A673 (cell line): ENCODE measurements at regions not wholly inside any gene's neighbourhood (a gene's known extent, or its start where the extent isn't known, plus 50 kb on each side); places are given as distances from the start of the nearest gene placed in this dataset.

Source experiments
- BruUV-seq: library from RNA; stranded (reverse); fragments of 400-500 nt; replicated peaks from 2 replicates; lab custom pipeline; 2021; lab: Mats Ljungman, UMichigan
- CTCF ChIA-PET: fragments of 300-600 bp; sonication (Branson Sonifier 250); formaldehyde crosslinking; loops from one replicate; lab custom pipeline; 2022; ENCODE audit warnings: antibody characterized with exemption; lab: Charles Lee
- POLR2A ChIA-PET: fragments of 300-600 bp; sonication (Branson Sonifier 250); formaldehyde crosslinking; loops from one replicate; lab custom pipeline; 2022; ENCODE audit warnings: antibody characterized with exemption; ENCODE audit not compliant: low non-redundant PET; lab: Charles Lee
- DNase-seq: peaks from one replicate; pipeline ENCODE4 v3.0.0-alpha.2; 2015; ENCODE audit warnings: low spot score
- H3K27ac ChIP-seq: fragments of 200-600 bp; sonication (generic); 2 replicates; pipeline ENCODE4 v1.5.1; 2016; ENCODE audit warnings: mixed run types, low read depth, mild to moderate bottlenecking, mixed read lengths, antibody characterized with exemption, low read length; ENCODE audit not compliant: poor library complexity, severe bottlenecking
- H3K27me3 ChIP-seq: fragments of 200-600 bp; sonication (generic); replicated peaks from 2 replicates; pipeline ENCODE4 v1.6.1; 2017; ENCODE audit warnings: mixed run types, low read depth, mild to moderate bottlenecking, mixed read lengths, antibody characterized with exemption, low read length; ENCODE audit not compliant: insufficient read depth, poor library complexity
- H3K36me3 ChIP-seq: fragments of 200-600 bp; sonication (generic); 2 replicates; pipeline ENCODE4 v1.6.1; 2016; ENCODE audit warnings: mixed run types, mild to moderate bottlenecking, mixed read lengths, antibody characterized with exemption, low read length; ENCODE audit not compliant: insufficient read depth, poor library complexity, severe bottlenecking
- H3K4me1 ChIP-seq: fragments of 200-600 bp; sonication (generic); 2 replicates; pipeline ENCODE4 v1.6.1; 2017; ENCODE audit warnings: mixed run types, mild to moderate bottlenecking, mixed read lengths, antibody characterized with exemption, low read length; ENCODE audit not compliant: insufficient read depth, poor library complexity, severe bottlenecking
- H3K4me3 ChIP-seq: fragments of 200-600 bp; sonication (generic); 2 replicates; pipeline ENCODE4 v1.5.1; 2016; ENCODE audit warnings: low read depth, mixed run types, mild to moderate bottlenecking, mixed read lengths, low read length; ENCODE audit not compliant: poor library complexity, severe bottlenecking
- H3K9me3 ChIP-seq: fragments of 200-600 bp; sonication (generic); 2 replicates; pipeline ENCODE4 v1.6.1; 2016; ENCODE audit warnings: mixed run types, low read depth, mild to moderate bottlenecking, mixed read lengths, antibody characterized with exemption, low read length; ENCODE audit not compliant: poor library complexity, severe bottlenecking
- EZH2 ChIP-seq: fragments of 200-600 bp; sonication (generic); IDR thresholded peaks from 2 replicates; pipeline ENCODE4 v1.6.1; 2017; ENCODE audit warnings: borderline replicate concordance, low read depth, mild to moderate bottlenecking, mixed read lengths, antibody characterized with exemption, low read length; ENCODE audit not compliant: poor library complexity, severe bottlenecking
- intact Hi-C: fragments of 100-400 bp; cut with micrococcal nuclease; formaldehyde crosslinking; loops from one replicate; pipeline ENCODE4 v1.10.0; 2022; ENCODE audit not compliant: unreplicated experiment
- TF ChIP-seq, protein P1 (sequence below): fragments of 300-800, 200-600 bp; sonication (generic); conservative IDR thresholded peaks from 2 replicates; pipeline ENCODE4 v1.5.1; 2017; ENCODE audit warnings: low read depth, mild to moderate bottlenecking, antibody characterized with exemption, low read length, moderate library complexity, mixed read lengths

- CTCF ChIA-PET, result no interaction called here
- no peak for DNase-seq
- TF ChIP-seq EZH2, result no peak
- TF ChIP-seq, protein P1, sequence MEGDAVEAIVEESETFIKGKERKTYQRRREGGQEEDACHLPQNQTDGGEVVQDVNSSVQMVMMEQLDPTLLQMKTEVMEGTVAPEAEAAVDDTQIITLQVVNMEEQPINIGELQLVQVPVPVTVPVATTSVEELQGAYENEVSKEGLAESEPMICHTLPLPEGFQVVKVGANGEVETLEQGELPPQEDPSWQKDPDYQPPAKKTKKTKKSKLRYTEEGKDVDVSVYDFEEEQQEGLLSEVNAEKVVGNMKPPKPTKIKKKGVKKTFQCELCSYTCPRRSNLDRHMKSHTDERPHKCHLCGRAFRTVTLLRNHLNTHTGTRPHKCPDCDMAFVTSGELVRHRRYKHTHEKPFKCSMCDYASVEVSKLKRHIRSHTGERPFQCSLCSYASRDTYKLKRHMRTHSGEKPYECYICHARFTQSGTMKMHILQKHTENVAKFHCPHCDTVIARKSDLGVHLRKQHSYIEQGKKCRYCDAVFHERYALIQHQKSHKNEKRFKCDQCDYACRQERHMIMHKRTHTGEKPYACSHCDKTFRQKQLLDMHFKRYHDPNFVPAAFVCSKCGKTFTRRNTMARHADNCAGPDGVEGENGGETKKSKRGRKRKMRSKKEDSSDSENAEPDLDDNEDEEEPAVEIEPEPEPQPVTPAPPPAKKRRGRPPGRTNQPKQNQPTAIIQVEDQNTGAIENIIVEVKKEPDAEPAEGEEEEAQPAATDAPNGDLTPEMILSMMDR, result no peak
- Histone ChIP-seq H3K27me3 (no peaks in the 10 kb centered on the region), H3K9me3 (no peaks in the 10 kb centered on the region), H3K4me1 (no peaks in the 10 kb centered on the region), H3K4me3 (no peak overlapping the region), H3K27ac (no peak overlapping the region), H3K36me3 (no peaks in the 10 kb centered on the region)
- intact Hi-C loops, result no loop called here
- POLR2A ChIA-PET, result no interaction called here
- no TSS peak for BruUV-seq
Observed at GRCh38 chr5:158061451-158061850, 202.5 kb upstream of the CLINT1 start.

DNA sequence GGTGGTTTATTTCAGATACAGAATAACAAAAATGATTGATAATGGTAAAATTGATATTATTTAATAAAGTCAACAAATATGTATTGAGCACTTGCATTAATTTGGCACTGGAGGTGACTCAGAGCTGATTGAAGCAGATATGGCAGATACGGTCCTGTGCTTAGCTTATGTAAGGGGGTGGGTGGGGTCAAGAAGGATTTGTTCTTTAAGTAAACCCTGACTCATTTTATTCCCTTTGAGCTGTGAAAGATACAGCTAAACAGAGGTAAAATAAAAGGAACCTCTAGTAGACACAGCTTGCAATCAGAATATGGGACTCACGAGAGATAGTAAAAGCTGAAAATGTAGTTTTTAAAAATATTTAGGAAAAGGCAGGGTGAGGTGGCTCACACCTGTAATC, 201.3 kb upstream of the CLINT1 start:
- DNase-seq, result no peak
- Histone ChIP-seq H3K4me1 (no peaks in the 10 kb centered on the region), H3K4me3 (no peak overlapping the region), H3K27ac (no peak overlapping the region), H3K27me3 (no peaks in the 10 kb centered on the region), H3K9me3 (no peaks in the 10 kb centered on the region), H3K36me3 (no peaks in the 10 kb centered on the region)
- CTCF ChIA-PET, result interaction anchor here (1.2 kb wide), 1 partner anchor 15 kb away, joined by 6 read pairs; no protein-coding TSS in a partner anchor
- TF ChIP-seq, protein P1, result no peak
- no peak for TF ChIP-seq EZH2
- POLR2A ChIA-PET, result no interaction called here
- intact Hi-C loops, result no loop called here
- BruUV-seq, result no TSS peak

GRCh38 chr5:158058208-158059120, 199.5 kb upstream of the CLINT1 start:
- Histone ChIP-seq H3K27ac (no peak overlapping the region), H3K4me3 (no peak overlapping the region), H3K4me1 (no peaks in the 10 kb centered on the region), H3K9me3 (no peaks in the 10 kb centered on the region), H3K36me3 (no peaks in the 10 kb centered on the region), H3K27me3 (no peaks in the 10 kb centered on the region)
- intact Hi-C loops, result no loop called here
- no peak for DNase-seq
- BruUV-seq, result no TSS peak
- TF ChIP-seq, protein P1, result no peak
- no peak for TF ChIP-seq EZH2
- POLR2A ChIA-PET, result no interaction called here
- CTCF ChIA-PET, result no interaction called here
